Stimulated activated CD4-positive, alpha-beta T cell treated with anti-CD3 and anti-CD28 coated beads, Interleukin-2, amount 100 ng/mL, for 4 hours (primary cell): ENCODE measurements at regions not wholly inside any gene's neighbourhood (a gene's known extent, or its start where the extent isn't known, plus 50 kb on each side); places are given as distances from the start of the nearest gene placed in this dataset.

ENCODE experiments used
- DNase-seq: peaks from one replicate; pipeline ENCODE4 v3.0.0-alpha.2; 2020; ENCODE audit warnings: low read depth

DNA sequence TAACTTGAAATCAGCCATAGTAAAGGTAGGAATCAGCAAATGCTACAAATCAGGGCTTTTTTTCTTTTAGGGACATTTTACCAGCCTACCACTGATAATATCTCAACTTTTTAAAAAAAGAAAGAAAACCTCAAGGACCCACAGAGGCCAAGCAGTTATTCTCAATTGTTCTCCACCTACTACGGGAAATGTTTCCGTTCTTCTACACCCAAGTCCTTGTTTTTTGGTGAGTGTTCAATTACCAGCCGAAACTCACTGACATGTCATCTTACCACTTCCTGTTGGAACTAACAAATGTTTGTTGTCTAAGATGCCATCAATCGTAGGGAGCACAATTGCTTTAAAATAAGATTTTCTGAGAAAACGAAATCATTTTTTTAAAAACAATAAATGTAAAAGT is 50.2 kb upstream of the CDK1 start:
- DNase-seq, result no peak

DNA sequence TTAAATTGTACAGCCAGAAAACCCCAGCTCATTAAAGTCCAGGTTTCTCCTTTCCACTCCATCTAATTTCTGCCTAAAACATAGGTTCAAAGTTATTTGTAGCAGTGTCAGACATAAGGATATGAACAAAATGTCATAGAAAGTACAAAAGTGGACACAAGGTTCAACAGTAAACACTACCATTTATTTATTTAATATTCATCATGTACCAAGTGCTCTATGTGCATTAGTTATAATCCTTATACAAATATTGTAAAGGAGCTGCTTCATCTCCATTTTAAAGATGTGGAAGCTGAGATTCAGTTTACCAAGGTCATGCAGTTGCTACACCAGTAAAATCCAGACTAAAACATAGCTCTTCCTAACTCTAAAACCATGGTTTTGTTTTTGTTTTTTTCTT is 52.0 kb upstream of the CDK1 start:
- no peak for DNase-seq

DNA sequence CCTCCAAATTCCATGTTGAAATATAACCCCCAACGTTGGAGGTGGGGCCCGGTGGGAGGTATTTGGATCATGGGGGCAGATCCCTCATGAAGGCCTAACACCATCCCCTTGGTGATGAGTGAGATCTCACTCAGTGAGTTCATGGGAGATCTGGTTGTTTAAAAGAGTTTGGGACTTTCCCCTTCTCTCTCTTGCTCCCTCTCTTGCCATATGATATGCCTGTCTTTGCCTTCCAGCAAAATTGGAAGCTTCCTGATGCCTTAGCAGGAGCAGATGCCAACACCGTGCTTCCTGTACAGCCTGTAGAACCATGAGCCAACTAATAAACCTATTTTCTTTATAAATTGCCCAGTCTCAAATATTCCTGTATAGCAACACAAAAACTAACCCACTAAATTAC is 55.7 kb upstream of the CDK1 start:
- no peak for DNase-seq

DNA sequence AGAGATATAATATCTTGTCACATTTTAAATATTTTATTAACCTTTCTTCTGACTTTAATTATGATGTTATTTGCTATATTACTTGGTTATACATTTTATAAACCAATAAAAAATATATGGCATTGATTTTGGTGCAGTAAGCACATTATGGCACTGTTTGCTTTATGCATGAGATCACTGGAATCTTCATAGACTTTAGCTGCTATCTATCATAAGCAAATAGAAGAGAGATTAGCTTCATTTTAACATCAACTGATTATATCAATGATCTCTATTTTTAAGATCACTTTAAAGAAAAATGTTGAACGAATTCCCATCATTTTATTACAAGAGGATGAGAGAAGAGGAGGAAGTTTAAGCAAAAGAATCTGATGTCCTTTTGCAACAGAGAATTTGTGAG is 58.6 kb upstream of the CDK1 start:
- DNase-seq, result no peak

DNA sequence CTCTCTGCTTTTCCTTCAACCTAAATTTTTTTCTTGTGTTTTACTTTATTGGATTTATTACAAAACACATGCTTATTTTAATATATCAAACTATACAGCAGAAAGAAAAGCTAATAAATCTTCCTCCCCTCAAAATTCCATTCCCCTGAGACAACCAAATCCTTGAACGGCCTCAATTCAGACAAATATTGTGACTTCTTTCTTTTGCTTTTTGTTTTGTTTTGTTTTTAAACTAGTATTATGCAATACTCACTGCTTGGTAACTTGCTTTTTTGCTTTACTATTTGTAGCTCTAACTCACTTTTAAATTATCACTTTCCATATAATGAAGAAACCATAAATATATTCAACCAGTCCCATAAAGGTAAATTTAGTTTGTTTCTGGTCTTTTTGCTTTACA is 59.4 kb upstream of the CDK1 start:
- no peak for DNase-seq

DNA sequence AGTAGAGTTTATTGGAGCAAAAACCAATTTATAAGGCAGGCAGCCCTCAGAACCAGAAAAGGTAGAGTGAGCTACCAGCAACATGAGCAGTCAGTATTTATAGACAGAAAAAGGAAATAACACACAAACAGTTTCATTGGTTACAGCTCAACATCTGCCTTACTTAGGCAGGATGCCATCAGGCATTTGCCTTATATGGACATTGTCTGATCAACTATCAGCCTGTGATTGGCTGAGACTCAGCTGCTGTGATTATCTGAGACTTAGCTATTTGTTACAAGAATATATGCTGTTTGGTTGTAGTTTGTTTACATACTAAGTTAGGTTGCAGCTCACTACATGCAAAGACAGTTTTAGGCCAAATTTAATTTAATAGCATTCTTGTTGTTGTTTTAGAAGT is 60.4 kb upstream of the CDK1 start:
- DNase-seq, result no peak

DNA sequence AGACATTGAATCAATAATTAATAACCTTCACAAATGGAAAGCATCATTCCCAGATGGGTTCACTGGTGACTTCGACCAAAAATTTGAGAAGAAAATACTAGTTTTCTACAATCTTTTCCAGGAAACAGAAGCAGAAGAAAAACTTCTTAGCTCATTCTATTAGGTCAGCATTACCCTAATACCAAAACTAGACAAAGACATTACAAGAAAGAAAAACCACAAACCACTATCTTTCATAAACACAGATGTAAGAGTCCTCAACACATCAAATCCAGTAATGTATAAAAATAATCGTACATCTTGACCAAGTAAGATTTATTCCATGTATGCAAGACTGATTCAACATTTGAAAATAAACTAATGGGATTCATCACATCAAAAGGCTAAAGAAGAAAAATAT is 64.0 kb upstream of the CDK1 start:
- DNase-seq, result no peak

DNA sequence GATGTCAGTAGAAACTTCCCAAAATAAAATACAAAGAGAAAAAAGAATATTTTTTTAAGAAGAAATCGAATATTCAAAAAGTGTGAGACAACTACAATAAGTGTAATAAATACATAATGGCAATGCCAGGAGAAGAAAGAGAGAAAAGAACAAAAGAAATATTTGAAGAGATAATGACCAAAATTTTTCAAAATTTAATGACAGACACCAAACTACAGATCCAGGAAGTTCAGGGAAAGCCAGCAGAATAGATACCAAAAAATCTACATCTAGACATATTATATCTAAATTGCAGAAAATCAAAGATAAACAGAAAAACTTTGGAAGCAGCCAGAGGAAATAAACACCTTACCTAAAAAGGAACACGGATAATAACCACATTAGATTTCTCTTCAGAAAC is 66.8 kb upstream of the CDK1 start:
- DNase-seq, result no peak

DNA sequence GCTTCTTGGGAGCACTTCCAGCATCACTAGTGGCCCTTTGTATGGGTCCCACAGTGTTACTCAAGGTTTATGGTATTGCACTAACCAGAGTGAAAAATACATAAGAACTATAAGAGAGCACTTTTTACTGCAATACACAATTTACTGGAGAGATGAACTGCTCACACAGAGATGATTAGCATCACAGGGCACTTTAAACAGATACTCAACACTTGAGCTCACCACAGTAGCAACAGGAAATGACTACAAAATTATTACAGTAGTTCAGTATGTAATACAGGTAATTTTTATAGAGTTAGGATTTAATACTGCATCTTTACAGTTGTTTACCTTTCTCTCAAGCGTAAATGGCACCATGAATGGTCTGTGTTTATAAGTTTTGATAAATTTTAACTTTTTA is 68.2 kb upstream of the CDK1 start:
- DNase-seq, result no peak

DNA sequence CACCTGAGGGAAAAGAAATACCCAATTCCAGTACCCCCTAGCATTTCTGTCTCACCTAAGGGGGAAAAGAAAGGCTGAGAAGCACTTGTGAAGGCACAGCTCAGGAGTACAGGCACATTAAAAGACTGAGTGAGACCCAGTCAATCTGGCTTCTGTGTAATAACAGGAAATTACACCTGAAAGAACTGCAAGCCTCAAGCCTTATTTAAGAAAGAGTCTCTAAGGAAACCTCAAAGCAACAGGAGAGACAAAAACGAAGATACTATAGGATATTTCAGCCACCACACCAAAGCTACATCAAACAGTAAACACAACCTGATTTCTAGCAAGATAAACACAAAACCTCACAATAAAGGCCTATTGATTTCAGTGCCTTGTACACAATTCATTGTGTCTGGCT is 69.6 kb upstream of the CDK1 start:
- no peak for DNase-seq

DNA sequence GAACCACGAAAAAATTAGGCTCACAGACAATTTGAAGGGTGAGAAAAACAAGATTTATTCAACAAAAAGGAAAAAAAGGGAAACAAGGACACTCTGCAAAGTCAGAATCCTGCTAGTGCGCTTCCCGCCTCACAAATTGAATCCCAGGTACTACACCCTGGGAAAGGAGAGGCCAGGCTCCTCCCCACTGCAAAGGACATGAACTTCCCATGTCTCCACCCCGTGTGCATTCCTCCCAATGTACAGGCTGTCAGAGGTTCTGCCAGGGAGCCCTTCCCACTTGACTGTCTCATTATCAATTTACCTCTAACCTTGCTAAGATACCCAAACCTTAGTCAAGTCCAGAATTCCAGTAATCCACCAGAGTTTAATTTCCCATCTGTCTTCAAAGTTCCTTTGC is 70.4 kb upstream of the CDK1 start:
- DNase-seq, result no peak

DNA sequence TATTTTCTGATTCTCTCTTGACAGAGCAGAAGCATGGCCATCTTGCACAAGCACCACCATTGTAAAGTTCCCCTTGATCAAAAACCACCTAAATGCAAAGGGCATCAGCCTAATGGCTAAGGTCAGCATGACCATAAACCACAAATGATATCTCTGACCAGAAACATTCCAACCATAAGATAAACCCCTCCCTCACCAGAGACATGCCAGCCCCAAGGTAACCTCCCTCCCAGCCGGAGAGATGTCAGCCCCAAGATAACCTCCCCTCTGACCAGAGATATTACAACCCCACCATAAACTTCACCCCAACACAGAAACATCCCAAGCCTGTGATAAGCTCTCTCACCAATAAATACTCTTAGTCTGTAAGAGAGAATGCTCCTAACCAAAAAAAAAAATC is 72.1 kb upstream of the CDK1 start:
- DNase-seq, result no peak

DNA sequence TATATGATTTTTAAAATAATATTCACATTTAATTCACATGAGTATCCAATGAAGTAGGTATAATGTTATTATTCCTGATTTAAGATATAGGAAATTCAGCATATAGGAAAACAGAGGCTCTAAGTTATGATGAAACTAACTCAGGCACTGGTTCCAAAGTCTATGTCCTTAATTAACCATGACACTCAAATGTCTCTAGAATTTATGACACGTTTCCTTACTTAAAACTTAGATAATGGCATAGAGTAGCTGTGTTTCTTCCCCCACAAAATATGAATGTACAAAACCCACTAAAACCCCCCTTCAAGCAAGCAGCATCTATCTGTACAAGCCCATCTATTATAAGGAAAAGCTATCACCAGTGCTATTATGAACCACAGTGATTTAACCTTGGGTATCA is 72.9 kb upstream of the CDK1 start:
- no peak for DNase-seq

DNA sequence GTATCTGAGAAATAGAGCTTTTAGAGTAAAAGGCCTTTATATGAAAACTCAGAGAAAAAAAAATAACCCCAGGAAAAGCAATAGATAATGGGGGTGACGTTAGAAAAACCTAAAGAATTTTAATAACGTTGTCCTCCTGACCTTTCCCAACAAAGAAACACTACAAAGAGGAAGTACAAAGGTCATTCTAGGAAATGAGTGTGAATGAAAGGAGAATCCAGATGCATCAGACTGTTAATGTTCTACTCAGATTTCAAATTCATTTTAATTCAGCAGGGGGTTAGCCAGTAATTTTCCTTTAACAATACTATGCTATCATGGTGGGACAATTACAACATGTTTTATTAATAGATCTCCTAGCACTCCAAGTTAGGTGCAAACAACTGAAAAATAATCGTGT is 73.8 kb upstream of the CDK1 start:
- no peak for DNase-seq

DNA sequence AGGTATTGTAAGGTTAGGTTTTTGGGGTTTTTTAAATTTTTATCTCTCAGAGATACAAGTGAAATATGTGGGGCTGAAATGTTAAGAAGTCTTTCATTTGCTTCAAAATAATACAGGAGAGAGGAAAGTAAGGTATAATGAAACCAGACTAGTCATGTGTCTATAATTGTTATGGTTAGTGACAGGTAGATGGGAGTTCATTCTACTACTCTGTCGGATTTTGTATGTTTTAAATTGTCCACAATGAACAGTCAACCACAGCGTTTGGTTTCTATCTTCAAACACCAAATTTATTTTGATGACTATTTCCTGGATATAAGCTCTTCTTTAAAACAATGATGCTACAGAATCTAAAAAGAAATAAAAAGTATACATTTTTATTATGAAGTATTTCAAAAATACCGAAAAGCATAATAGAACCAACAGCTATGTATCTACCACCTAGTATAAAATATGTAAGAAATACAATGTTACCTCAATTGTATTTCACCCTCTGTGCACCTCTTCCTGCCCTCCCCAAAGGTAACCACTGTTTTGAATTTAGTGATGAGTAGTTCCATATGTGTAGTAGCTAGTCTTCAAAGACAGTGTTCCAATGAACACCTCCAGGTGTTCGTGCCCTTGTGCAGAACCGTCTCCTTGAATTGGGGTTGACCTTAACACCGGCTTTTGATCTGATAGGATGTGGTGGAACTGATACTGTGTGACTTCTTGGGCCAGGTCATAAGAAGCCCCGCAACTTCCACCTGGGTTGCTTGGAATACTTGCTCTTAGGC is 74.8 kb upstream of the CDK1 start:
- DNase-seq, result no peak

DNA sequence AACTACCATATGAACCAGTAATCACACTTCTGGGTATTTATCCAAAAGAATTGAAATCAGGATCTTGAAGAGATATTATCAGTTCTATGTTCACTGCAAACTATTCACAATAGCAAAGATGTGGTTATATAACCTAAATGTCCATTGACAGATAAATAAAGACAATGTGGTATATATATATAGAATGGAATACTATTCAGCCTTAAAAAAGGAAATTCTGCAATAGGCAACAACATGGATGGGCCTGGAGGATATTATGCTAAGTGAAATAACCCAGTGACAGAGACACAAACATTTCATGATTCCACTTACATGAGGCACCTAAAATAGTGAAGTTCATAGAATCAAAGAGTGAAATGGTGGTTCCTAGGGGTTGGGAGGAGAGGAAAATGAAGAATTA is 90.6 kb upstream of the CDK1 start:
- DNase-seq, result no peak

DNA sequence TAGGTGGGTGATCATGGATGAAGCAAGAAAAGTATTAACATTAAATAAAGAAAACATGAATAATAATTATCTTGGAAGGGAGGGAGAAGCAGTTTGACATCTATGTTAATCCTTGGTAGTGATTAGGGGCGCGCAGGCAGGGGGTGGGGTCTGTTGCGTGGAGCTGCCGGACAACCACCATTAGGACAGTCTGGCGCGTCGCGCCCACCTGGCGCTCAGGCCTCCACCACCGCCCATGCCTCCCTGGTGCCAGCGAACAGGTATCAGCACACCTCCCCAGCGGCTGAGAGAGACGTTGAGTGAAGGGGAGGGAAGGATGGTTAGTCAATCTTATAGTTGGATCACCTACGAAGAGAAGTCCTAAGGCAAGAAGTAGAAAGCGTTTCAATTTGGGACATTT is 94.2 kb upstream of the CDK1 start:
- DNase-seq, result no peak

DNA sequence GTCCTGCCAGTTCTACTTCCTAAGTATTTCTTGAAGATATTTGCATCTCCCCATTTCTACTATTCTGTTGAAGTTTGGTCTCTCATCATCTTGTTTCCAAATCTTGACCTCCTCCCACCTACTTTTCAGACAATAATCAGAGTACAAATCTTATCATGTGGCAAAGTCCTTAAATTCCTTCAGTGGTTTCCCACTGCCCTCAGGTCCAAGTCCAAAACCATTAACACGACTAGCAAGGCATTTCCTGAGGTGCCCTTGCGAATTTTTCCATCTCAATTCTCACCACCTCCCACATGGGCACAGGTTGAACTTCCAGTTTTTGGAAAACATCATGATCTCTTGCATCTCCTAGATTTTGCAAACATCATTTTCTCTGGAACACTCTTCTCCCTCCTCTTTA is 97.2 kb upstream of the CDK1 start:
- DNase-seq, result no peak

DNA sequence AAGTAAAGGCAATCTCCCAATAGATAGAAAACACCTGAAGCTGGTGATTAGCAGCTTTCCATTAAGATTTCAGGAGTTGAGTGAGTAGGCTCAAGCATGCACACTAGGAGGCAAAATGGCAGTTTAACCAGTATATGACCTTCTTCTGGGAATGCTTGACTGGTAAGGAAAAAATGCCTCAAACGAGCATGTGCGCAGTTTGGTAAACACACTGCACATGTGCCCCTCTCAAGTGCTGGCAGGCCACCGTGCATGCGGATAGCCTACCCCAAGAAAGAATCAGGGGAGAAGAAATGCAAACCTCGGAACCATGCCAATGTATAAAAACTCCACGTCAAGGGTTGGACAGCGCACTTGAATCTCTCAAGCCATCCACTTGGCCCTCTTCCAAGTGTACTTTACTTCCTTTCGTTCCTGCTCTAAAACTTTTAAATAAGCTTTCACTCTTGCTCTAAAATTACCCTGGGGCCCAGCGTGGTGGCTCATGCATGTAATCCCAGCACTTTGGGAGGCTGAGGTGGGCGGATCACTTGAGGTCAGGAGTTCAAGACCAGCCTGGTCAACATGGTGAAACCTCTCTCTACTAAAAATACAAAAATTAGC is 98.8 kb upstream of the CDK1 start:
- no peak for DNase-seq

DNA sequence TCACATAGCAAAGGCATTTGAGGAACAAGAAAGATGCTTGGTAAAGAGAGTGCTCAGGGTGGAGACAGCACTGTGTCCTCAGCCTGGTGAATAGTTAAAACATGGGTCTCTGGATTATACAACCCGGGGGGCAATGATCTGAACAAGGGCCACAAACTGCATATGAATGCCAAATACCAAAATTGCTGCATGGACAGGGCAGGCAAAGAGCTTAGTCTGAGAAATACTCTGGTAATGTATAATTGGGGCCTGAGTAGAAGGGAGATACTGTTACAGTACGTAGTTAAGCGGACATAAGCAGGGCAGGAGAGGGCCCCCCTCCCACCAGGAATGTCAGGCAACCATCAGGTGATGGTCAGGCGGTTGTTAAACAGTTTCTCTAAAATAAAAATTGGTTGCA is 99.3 kb upstream of the CDK1 start:
- no peak for DNase-seq

DNA sequence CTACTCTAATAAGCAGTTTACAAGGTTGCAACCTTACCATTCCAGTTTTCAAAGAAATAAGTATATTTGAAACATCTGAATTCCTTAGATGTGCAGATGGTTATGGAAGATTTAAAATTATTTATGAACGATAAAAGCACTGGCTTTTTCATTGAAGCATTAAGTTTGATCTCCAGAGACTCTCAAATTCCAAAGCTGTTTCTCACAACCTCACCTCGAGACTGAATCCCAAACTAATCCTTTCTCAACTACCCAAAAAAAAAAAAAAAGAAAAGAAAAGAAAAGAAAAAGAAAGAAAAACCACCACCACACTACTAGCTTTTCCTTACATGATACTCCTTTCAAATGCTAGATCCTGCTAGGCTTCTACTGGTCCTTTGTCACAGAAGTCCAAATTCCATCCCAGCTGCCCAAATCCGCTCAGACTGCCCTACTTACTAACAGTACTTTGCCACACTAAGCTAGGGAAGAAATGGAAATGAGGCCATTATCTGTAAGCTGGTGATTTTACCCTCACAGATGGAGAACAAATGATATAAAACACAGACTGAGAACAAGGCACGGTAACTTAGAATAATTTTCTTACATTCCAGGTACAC is 100.6 kb upstream of the CDK1 start:
- no peak for DNase-seq

DNA sequence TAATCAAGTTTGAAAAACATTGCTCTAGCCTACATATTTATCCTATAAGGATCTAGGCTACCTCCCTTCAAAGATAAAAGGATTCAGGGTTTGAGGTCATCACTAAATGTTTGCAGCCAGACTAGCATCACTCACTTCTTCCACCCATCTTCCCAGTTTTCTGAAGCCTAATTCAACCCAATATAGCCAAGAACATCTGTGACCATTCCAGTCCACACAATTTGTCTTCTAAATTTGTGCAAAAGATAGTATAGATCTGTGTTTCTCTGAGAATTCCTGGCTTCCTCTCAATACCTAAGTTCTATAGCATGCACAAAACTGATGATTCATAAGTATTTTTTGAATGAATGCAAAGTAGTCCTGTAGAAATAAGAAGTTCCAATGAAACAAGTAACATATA is 103.0 kb upstream of the CDK1 start:
- no peak for DNase-seq

DNA sequence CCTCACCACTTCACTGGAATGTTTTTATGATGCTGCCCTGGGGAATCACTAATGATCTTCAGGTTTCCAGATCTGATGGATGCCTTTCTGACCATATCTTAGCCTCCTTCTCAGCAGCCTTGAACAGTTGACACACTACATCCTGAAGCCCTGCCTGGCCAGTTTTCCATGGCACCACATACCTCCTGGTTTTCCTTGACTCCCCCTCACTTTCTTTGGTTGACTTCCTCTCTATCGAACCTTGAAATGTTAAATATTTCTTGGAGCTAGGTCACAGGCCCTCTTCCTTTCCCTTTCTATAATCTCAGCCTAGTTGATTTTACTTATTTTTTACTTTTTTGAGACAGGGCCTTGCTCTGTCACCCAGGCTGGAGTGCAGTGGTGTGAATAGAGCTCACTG is 108.8 kb upstream of the CDK1 start:
- DNase-seq, result no peak

DNA sequence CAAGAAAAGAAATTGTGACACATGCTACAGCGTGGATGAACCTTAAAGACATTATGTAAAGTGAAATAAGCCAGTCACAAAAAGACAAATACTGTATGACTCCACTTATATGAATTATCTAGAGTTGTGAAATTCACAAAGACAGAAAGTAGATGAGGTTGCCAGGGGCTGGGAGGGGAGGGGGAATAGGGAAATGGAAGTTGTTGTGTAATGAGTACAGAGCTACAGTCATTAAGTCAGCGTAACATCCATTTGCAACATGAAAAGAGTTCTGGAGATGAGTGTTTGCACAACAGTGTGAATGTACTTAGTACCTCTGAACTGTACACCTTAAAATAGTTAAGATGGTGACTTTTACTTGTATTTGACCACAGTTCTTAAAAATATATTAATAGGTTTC is 112.1 kb upstream of the CDK1 start:
- no peak for DNase-seq
